ENCODE measurements at regions not wholly inside any gene's neighbourhood (a gene's known extent, or its start where the extent isn't known, plus 50 kb on each side); places are given as distances from the start of the nearest gene placed in this dataset.

DNA sequence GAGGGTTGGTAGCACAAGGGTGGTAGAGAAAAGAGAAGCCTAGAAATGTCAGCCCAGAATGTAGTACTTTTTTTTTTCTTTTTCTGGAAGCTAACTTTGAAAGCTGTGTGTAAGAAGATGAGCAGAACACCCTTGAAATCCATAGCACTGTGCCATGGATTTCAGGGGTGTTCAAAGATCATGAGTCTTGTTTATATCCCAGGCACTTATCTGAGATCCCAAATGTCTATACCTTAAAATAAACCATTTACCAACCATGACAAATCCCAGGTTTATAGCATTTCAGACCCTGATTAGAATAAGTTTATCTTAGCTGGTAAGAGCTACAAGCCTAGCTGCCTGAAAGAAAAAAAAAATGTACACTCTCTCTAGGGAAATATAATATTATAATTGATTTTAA is 389.9 kb upstream of the ANXA10 start:
- DNase-seq (ENCODE audit: low read depth, low spot score): no peak
- POLR2A ChIA-PET: no interaction called here
- CTCF ChIA-PET: no interaction called here
- no peak overlapping the region for H3K4me3 ChIP-seq (ENCODE audit: low read depth, low read length)
- TF ChIP-seq, protein P1, sequence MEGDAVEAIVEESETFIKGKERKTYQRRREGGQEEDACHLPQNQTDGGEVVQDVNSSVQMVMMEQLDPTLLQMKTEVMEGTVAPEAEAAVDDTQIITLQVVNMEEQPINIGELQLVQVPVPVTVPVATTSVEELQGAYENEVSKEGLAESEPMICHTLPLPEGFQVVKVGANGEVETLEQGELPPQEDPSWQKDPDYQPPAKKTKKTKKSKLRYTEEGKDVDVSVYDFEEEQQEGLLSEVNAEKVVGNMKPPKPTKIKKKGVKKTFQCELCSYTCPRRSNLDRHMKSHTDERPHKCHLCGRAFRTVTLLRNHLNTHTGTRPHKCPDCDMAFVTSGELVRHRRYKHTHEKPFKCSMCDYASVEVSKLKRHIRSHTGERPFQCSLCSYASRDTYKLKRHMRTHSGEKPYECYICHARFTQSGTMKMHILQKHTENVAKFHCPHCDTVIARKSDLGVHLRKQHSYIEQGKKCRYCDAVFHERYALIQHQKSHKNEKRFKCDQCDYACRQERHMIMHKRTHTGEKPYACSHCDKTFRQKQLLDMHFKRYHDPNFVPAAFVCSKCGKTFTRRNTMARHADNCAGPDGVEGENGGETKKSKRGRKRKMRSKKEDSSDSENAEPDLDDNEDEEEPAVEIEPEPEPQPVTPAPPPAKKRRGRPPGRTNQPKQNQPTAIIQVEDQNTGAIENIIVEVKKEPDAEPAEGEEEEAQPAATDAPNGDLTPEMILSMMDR (IDR thresholded peaks at IDR 0.05; ENCODE audit: insufficient read depth, low read length, missing control alignments): no peak

DNA sequence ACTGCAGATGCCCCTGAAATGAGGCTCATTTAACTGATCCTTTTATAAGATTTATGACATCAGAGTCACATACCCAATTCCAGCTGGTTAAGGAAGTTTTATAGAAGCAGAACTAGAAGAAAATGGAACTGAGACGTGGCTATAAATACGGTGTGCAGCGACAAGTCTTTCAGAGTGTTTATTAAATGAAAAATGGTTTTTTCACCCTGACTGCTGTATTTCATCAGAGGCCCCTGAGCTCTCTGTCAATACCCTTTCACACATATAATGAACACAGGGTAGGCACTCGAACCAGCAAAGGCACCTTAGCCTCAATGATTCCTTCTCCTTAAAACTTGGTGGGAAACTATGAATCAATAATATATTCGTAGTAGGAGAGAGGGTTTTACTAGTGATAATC is 380.8 kb upstream of the ANXA10 start:
- ChIA-PET CTCF (interaction anchor here (1.5 kb wide), 1 partner anchor 442 kb away, joined by 4 read pairs; no protein-coding TSS in a partner anchor), POLR2A (no interaction called here)
- TF ChIP-seq, protein P1 (IDR thresholded peaks at IDR 0.05; ENCODE audit: insufficient read depth, low read length, missing control alignments): no peak
- no peak overlapping the region for H3K4me3 ChIP-seq (ENCODE audit: low read depth, low read length)
- DNase-seq (ENCODE audit: low read depth, low spot score): no peak

DNA sequence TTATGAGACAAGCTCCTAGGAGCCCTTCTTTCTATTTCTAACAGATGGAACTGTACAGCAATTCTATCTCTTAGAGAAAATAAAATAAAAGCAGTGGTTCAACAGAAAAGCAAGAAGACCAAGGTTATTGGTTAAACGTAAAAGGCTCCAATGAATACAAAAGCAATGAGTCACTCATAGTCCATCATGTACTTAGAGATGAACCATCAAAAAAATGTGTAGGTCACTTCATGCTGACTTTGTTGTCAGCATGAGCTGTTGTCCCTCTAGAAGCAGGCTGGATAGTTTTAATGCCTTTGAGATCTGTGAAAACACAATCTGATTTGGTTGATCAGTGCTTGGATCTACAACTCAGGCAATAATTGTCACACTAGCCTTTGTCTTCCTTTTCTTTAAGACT is 378.6 kb upstream of the ANXA10 start:
- TF ChIP-seq, protein P1 (IDR thresholded peaks at IDR 0.05; ENCODE audit: insufficient read depth, low read length, missing control alignments): no peak
- H3K4me3 ChIP-seq (ENCODE audit: low read depth, low read length): no peak overlapping the region
- ChIA-PET POLR2A (no interaction called here), CTCF (no interaction called here)
- peak; percentile 29 for DNase-seq (ENCODE audit: low read depth, low spot score)

DNA sequence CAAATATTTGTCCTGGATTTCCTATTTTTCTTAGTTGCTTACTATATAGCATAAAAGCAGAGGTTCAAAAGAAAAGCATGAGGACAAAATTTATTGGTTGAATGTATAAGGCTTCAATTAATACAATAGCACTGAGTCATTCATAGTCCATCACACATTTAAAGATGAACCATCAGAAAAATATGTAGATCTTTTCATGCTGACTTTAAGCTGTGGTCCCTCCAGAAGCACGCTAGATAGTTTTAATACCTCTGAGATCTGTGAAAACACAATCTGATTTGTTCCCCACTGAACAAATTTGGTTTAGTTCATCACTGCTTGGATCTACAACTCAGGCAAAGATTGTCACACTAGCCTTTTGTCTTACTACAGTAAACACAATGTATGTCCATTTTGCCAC is 377.2 kb upstream of the ANXA10 start:
- CTCF ChIA-PET: no interaction called here
- POLR2A ChIA-PET: no interaction called here

DNA sequence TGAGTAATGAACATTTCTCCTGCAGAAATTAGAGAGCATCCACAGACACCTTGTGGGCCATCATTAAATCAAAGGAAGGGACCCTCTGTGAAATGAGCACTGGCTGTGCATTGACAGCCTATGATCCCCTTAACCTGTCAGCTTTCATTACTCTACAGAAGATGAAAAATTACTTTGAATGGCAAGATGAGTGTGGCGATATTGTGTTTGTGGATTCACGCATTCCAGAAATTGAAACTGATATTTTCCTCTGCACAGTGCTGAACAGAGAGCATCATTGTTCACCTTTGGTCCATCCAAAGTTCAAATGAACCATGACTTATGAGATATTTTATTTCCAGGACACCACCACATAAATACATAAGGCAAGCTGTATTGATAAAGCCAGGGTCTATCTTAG is 374.8 kb upstream of the ANXA10 start:
- DNase-seq (ENCODE audit: low read depth, low spot score): no peak
- no peak overlapping the region for H3K4me3 ChIP-seq (ENCODE audit: low read depth, low read length)
- CTCF ChIA-PET: no interaction called here
- POLR2A ChIA-PET: no interaction called here
- TF ChIP-seq, protein P1 (IDR thresholded peaks at IDR 0.05; ENCODE audit: insufficient read depth, low read length, missing control alignments): no peak

More for the DNA sequence above, 377.2 kb upstream of the ANXA10 start:
- no peak overlapping the region for H3K4me3 ChIP-seq (ENCODE audit: low read depth, low read length)
- TF ChIP-seq, protein P1 (IDR thresholded peaks at IDR 0.05; ENCODE audit: insufficient read depth, low read length, missing control alignments): no peak
- peak; percentile 26 for DNase-seq (ENCODE audit: low read depth, low spot score)

DNA sequence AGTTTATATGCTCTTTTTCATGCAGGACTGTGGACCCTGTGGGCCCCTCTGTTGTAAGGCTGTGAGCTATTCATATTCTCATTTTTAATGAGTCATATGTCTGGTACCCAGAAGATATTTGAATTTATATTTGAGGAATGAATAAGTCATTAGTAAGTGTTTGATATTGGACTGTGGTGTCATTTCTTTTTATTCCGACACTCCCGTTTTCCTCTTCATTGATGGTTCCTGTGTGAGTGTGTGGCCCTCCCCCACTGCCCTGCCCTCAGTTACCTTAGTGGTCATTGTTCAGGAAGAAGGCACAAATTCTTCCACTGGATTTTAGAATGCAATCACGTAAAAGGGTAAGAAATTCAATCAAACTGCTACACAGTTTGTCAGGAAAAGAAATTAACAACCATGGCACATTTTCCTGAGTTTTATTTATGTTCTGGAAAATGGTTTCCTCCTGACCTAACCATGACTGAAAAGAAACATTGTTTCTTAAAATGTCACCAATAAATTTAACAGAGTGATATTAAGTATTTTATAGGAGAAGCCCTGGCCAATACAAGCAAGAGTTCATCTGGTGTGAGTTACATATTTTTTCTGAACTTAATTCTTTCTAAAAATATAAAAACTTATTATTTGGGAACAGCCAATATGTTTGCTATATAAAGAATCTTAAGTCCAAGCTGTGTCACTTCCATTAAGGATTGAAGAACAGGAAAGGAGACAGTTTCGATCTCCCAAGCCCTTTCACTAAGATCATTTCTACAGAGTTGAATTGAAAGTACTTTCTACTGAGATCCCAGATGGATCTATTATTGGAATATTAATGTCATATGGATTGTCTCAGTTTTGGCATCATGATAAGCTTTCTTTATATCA is 370.5 kb upstream of the ANXA10 start:
- no peak overlapping the region for H3K4me3 ChIP-seq (ENCODE audit: low read depth, low read length)
- ChIA-PET POLR2A (no interaction called here), CTCF (no interaction called here)
- no peak for DNase-seq (ENCODE audit: low read depth, low spot score)
- TF ChIP-seq, protein P1 (IDR thresholded peaks at IDR 0.05; ENCODE audit: insufficient read depth, low read length, missing control alignments): no peak

Data from AG04449 (cell line).